Amniotic epithelial cell (primary cell): ENCODE measurements at regions not wholly inside any gene's neighbourhood (a gene's known extent, or its start where the extent isn't known, plus 50 kb on each side); places are given as distances from the start of the nearest gene placed in this dataset.
"Not testable (repeated sequence)": the region's sequence is repeated elsewhere in the genome, so short reads cannot be mapped to it uniquely, and the experiment has no call there.

ENCODE experiments used
- DNase-seq: peaks from one replicate; pipeline ENCODE4 v3.0.0-alpha.2; 2010; ENCODE audit warnings: low read depth

- no peak for DNase-seq
Observed at GRCh38 chr15:79659691-79660090, 227.6 kb downstream of the MINAR1 start.

GRCh38 chr15:79661411-79661810 lies 229.3 kb downstream of the MINAR1 start:
- no peak for DNase-seq

GRCh38 chr15:79673416-79674123 lies 223.2 kb downstream of the MTHFS start:
- peak; percentile 71 for DNase-seq

GRCh38 chr15:79674124-79674465 lies 222.7 kb downstream of the MTHFS start:
- DNase-seq, result no peak

- DNase-seq, result peak; percentile 7
Observed at GRCh38 chr15:79675982-79676381, 220.8 kb downstream of the MTHFS start.

- no peak for DNase-seq
Observed at GRCh38 chr15:79676621-79677020, 220.2 kb downstream of the MTHFS start.

GRCh38 chr15:79677241-79677640 lies 219.6 kb downstream of the MTHFS start:
- no peak for DNase-seq

GRCh38 chr15:79678032-79678701 lies 218.6 kb downstream of the MTHFS start:
- DNase-seq, result no peak

GRCh38 chr15:79680720-79681119 lies 216.1 kb downstream of the MTHFS start:
- peak; percentile 59 for DNase-seq

GRCh38 chr15:79682285-79682684 lies 214.5 kb downstream of the MTHFS start:
- peak; percentile 53 for DNase-seq

- DNase-seq, result peak; percentile 22
Observed at GRCh38 chr15:79682851-79683288, 213.9 kb downstream of the MTHFS start.

- no peak for DNase-seq
Observed at GRCh38 chr15:79689030-79689429, 207.8 kb downstream of the MTHFS start.

- peak; percentile 42 for DNase-seq
Observed at GRCh38 chr15:79700951-79701480, 195.8 kb downstream of the MTHFS start.

- DNase-seq, result peak; percentile 37
Observed at GRCh38 chr15:79702621-79703020, 194.2 kb downstream of the MTHFS start.

- DNase-seq, result no peak
Observed at GRCh38 chr15:79721256-79721655, 175.6 kb downstream of the MTHFS start.

- peak; percentile 7 for DNase-seq
Observed at GRCh38 chr15:79724312-79724711, 172.5 kb downstream of the MTHFS start.

- DNase-seq, result no peak
Observed at GRCh38 chr15:79724804-79725203, 172.0 kb downstream of the MTHFS start.

- no peak for DNase-seq
Observed at GRCh38 chr15:79728867-79729266, 167.9 kb downstream of the MTHFS start.

- DNase-seq, result no peak
Observed at GRCh38 chr15:79736435-79737000, 160.3 kb downstream of the MTHFS start.

GRCh38 chr15:79738143-79738542 lies 158.7 kb downstream of the MTHFS start:
- no peak for DNase-seq

- no peak for DNase-seq
Observed at GRCh38 chr15:79740561-79740960, 156.3 kb downstream of the MTHFS start.

GRCh38 chr15:79743032-79743431 lies 153.8 kb downstream of the MTHFS start:
- DNase-seq, result no peak

- not testable (repeated sequence) for DNase-seq
Observed at GRCh38 chr15:79744485-79744884, 152.3 kb downstream of the MTHFS start.
